Lung (tissue), 11 donors: ENCODE measurements at regions not wholly inside any gene's neighbourhood (a gene's known extent, or its start where the extent isn't known, plus 50 kb on each side); places are given as distances from the start of the nearest gene placed in this dataset.

ENCODE experiments used
- ATAC-seq: fragments of 200-7000 bp; cut with Tn5 transposase; one replicate; pipeline ENCODE4 v1.9.1; 2020; ENCODE audit warnings: moderate number of reproducible peaks; ENCODE audit not compliant: insufficient read depth, low FRiP score
- DNase-seq, 3 donors: peaks; one replicate each; pipeline ENCODE4 v3.0.0-alpha.2; 2013 to 2017
- H3K27ac ChIP-seq, 2 donors: one replicate each; pipeline ENCODE4 v1.5.1; 2013; ENCODE audit warnings: mild to moderate bottlenecking in 2 of 2, moderate library complexity in 2 of 2, control low read depth in 1 of 2, inconsistent platforms in 1 of 2, low read depth in 1 of 2, low read length in 1 of 2
- H3K27me3 ChIP-seq, 3 donors: one replicate each; pipeline ENCODE4 v1.5.1; 2013; ENCODE audit warnings: low read length in 2 of 3; ENCODE audit not compliant: control insufficient read depth in 3 of 3, insufficient read depth in 3 of 3
- H3K36me3 ChIP-seq, 4 donors: one replicate each; pipeline ENCODE4 v1.5.1; 2013; ENCODE audit warnings: low read length in 4 of 4, mild to moderate bottlenecking in 1 of 4, moderate library complexity in 1 of 4; ENCODE audit not compliant: control insufficient read depth in 4 of 4, insufficient read depth in 4 of 4
- H3K4me1 ChIP-seq, 5 donors: one replicate each; pipeline ENCODE4 v1.5.1; 2013; ENCODE audit warnings: low read length in 5 of 5, mild to moderate bottlenecking in 2 of 5, moderate library complexity in 1 of 5; ENCODE audit not compliant: control insufficient read depth in 5 of 5, insufficient read depth in 5 of 5
- H3K4me3 ChIP-seq: one replicate; pipeline ENCODE4 v1.5.1; 2013; ENCODE audit warnings: mild to moderate bottlenecking, control low read depth, moderate library complexity
- H3K9ac ChIP-seq, 2 donors: one replicate each; pipeline ENCODE4 v1.5.1; 2013; ENCODE audit warnings: low read length in 2 of 2, control low read depth in 1 of 2; ENCODE audit not compliant: insufficient read depth in 1 of 2
- H3K9me3 ChIP-seq, 4 donors: one replicate each; pipeline ENCODE4 v1.5.1; 2013; ENCODE audit warnings: low read length in 3 of 4, mild to moderate bottlenecking in 1 of 4, moderate library complexity in 1 of 4; ENCODE audit not compliant: control insufficient read depth in 4 of 4, insufficient read depth in 3 of 4
- CTCF ChIP-seq: IDR thresholded peaks from 2 replicates; pipeline ENCODE4 v1.5.1; 2012; ENCODE audit warnings: mild to moderate bottlenecking; ENCODE audit errors: control extremely low read depth, extremely low read depth
- WGBS, 2 donors: extraction: QIAGEN DNeasy Blood & Tissue Kit; methylation state at CpG; one replicate each; pipeline ENCODE4 v1.1.7; 2013; 5-methylcytosine and 5-hydroxymethylcytosine counted together
- donor health status: control.
- donor health status: control.
- donor health status: Bipolar disorder and iron deficiency.
- donor health status: healthy.
- donor health status: DM: yes; HTN: yes; CAD: no.

GRCh38 chr3:86738684-86739083, 252.3 kb downstream of the VGLL3 start:
- DNase-seq (no peak), ATAC-seq (no peak)
- no peak for TF ChIP-seq CTCF
- H3K27me3 ChIP-seq = no peaks in the 10 kb centered on the region
- H3K4me3 ChIP-seq = no peak overlapping the region
- no peak overlapping the region for H3K27ac ChIP-seq
- H3K9ac ChIP-seq = no peak overlapping the region
- WGBS, 2 donors = 86 to 94% methylated on average over 1 of the region's 1 CpG
- no peaks in the 10 kb centered on the region for H3K36me3 ChIP-seq
- no peaks in the 10 kb centered on the region for H3K4me1 ChIP-seq
- H3K9me3 ChIP-seq = no peaks in the 10 kb centered on the region

GRCh38 chr3:86737517-86737916, 253.4 kb downstream of the VGLL3 start:
- no peak for TF ChIP-seq CTCF
- 90 to 91% methylated on average over 6 of the region's 6 CpGs for WGBS, 2 donors
- Histone ChIP-seq H3K4me1 (no peaks in the 10 kb centered on the region), H3K9ac (no peak overlapping the region), H3K27me3 (no peaks in the 10 kb centered on the region), H3K4me3 (no peak overlapping the region), H3K9me3 (peaks cover 0 to 2% (median 0%) of the 10 kb centered on the region in 4 donors), H3K36me3 (no peaks in the 10 kb centered on the region), H3K27ac (no peak overlapping the region)
- DNase-seq (no peak), ATAC-seq (no peak)

GRCh38 chr3:86733257-86733656, 257.7 kb downstream of the VGLL3 start:
- H3K27ac ChIP-seq = no peak overlapping the region
- no peak for TF ChIP-seq CTCF
- H3K36me3 ChIP-seq = no peaks in the 10 kb centered on the region
- no peak overlapping the region for H3K4me3 ChIP-seq
- no peak overlapping the region for H3K9ac ChIP-seq
- ATAC-seq (no peak), DNase-seq (no peak)
- H3K9me3 ChIP-seq = peaks cover 0 to 6% (median 0%) of the 10 kb centered on the region in 4 donors
- WGBS, 2 donors = 88 to 92% methylated on average over 22 of the region's 22 CpGs
- no peaks in the 10 kb centered on the region for H3K4me1 ChIP-seq
- H3K27me3 ChIP-seq = no peaks in the 10 kb centered on the region

- ATAC-seq (no peak), DNase-seq (no peak)
- H3K9me3 ChIP-seq = peaks cover 0 to 6% (median 0%) of the 10 kb centered on the region in 4 donors
- 88 to 95% methylated on average over 21 of the region's 21 CpGs for WGBS, 2 donors
- H3K9ac ChIP-seq = no peak overlapping the region
- H3K4me1 ChIP-seq = no peaks in the 10 kb centered on the region
- no peak overlapping the region for H3K27ac ChIP-seq
- no peak overlapping the region for H3K4me3 ChIP-seq
- no peak for TF ChIP-seq CTCF
- no peaks in the 10 kb centered on the region for H3K27me3 ChIP-seq
- no peaks in the 10 kb centered on the region for H3K36me3 ChIP-seq
These were observed 259.4 kb downstream of the VGLL3 start for GRCh38 chr3:86731501-86731901.
